Caki2 (cell line): ENCODE measurements at regions not wholly inside any gene's neighbourhood (a gene's known extent, or its start where the extent isn't known, plus 50 kb on each side); places are given as distances from the start of the nearest gene placed in this dataset.
A peak's percentile ranks its signal among the peaks of the same experiment; 100 is the strongest.

ENCODE experiments used
- DNase-seq: peaks from one replicate; pipeline ENCODE4 v3.0.0-alpha.2; 2015; ENCODE audit warnings: low read depth
- in situ Hi-C: cut with HindIII; loops from 2 replicates; pipeline ENCODE4 v1.10.0; 2016; ENCODE audit warnings: low sequenced_read_pairs, low pct_unique_long_range_greater_than_20kb, mixed read lengths

GRCh38 chr13:89550938-89551337 lies 1796.5 kb upstream of the MIR17HG start:
- DNase-seq: no peak
- in situ Hi-C loops: no loop called here

DNA sequence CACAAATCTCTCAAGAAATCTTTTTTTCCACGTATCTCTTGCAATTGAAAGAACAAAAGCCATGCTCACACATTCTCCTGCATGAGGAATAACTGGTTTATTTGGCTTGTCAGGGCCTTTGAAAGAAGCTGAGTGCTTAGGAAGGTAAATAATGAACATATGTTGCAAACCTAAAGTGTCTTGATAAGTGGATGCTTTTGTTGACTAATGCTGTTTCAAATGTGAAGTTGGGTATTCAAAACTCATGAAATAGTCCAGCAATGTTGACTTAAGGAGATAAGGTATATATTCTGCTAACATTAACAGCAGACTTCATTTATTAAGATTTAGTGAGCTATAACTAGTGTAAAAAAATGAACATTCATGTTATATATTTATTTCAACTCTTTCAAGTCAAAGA lies 1792.7 kb upstream of the MIR17HG start:
- in situ Hi-C loops: no loop called here
- DNase-seq: no peak

- DNase-seq: no peak
- in situ Hi-C loops: no loop called here
These were observed 1781.9 kb upstream of the MIR17HG start for GRCh38 chr13:89565476-89566100.

DNA sequence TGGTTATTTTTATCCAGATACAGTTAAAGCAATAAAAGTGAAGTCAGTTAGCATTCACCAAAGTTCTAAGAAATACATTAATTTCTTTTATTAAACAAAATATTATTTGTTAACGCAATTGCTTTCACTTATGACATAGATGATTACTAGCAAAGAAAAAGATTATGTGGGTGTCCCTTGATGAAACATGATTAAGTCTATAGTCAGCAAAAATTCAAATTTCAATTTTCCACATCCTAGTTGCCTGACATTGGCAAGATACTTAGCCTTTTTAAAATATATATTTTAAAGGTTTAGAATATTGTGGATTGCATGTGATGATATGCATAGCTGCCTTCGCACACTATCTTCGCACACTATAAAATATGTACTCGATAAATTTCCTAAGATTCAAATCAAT lies 1780.5 kb upstream of the MIR17HG start:
- no peak for DNase-seq
- in situ Hi-C loops: no loop called here

- no peak for DNase-seq
- in situ Hi-C loops: no loop called here
These were observed 1779.2 kb upstream of the MIR17HG start for GRCh38 chr13:89568276-89568675.

- DNase-seq: no peak
- in situ Hi-C loops: no loop called here
These were observed 1778.7 kb upstream of the MIR17HG start for GRCh38 chr13:89568746-89569145.

GRCh38 chr13:89571676-89572075 lies 1775.8 kb upstream of the MIR17HG start:
- in situ Hi-C loops: no loop called here

DNA sequence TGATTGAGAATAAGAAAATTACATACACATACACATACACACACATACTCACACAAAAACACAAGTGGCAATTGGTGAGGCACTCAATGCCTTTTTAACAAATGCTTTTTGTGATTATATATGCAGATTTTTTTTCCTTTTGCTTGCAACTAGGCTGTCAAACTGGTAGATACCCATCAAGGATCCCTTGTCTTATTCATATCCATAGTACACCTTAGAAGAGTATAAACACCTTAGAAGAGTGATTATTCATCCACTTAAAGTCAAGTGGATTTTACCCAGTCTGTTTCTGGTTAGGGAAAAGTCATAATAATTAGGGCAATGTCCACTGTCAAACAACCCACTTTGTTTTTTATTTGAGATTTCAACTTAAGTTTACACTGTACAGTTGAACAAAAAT lies 1773.4 kb upstream of the MIR17HG start:
- in situ Hi-C loops: no loop called here
- no peak for DNase-seq

More at GRCh38 chr13:89571676-89572075, 1775.8 kb upstream of the MIR17HG start:
- no peak for DNase-seq

DNA sequence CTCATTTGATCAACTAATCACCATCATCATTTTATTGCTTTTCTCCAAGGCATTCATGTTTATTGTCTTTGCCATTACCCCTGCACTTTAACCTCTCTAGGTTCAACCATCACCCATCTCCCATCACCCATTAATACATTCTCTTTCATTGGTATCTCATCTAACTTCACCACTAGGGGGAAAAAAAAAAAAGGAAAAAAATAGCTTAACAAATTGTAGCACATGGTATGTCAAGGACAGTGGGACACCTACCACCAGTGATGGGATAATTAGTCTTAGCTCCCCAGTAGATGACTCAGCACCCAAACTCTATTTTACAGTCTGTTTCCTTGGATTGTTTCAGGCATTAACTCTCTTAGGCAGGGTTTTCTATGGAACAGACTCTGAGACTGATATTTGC lies 1770.2 kb upstream of the MIR17HG start:
- in situ Hi-C loops: no loop called here
- no peak for DNase-seq

- in situ Hi-C loops: no loop called here
- no peak for DNase-seq
These were observed 1763.3 kb upstream of the MIR17HG start for GRCh38 chr13:89584058-89584620.

DNA sequence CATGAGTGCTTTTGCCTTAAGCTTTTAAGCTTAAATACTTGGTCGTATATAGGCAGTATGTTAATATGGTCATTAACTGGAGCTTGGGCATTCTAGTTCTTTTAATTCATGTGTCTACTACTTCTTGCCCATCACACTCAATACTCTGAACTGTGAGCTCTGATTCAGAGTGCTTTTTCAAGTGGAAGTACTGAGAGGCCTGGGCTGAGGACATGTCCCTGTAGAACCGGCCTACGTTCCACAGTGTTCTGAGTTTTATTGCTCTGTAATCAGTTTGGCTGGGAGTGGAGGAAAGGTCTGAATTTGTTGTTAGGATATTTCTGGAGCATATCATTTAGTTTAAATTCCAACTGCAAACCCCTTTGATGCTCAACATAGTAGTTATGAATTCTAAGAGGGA lies 1744.8 kb upstream of the MIR17HG start:
- no peak for DNase-seq
- in situ Hi-C loops: no loop called here

DNA sequence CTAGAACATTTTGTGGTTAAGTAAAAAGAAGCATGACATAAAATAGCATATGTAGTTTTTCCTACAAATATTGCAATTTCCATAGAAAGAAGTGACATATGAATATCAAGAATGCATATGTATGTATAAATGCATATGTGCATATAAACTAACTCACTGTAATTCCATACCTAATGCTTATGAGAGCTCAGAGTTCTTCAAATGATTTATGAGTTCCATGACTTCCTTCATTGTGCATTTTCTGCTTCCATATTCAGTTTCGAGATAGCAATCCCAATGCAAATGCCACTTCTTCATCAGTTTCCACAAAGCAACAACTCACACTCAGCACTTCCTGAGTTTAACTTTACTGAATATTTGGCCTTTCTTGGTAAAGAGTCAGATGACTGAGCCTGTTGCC lies 1744.3 kb upstream of the MIR17HG start:
- no peak for DNase-seq
- in situ Hi-C loops: no loop called here

DNA sequence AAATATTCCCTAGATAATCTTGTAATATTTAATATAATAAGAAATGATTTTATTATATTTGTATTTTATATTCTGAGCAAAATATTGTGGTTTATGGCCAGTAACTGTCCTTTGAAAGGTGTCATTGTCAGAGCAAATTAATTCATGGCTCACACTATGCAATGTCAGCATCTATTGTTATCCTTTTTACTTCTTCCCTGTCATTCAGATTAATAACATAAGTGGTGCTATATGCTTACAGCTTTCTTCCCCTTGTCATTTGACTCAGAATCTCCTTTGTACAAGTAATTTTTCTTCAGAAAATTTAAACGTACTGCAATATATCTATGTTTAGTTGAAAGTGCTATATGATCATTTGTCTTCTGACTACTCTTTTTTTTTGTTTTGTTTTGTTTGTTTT lies 1738.2 kb upstream of the MIR17HG start:
- DNase-seq: no peak
- in situ Hi-C loops: no loop called here

DNA sequence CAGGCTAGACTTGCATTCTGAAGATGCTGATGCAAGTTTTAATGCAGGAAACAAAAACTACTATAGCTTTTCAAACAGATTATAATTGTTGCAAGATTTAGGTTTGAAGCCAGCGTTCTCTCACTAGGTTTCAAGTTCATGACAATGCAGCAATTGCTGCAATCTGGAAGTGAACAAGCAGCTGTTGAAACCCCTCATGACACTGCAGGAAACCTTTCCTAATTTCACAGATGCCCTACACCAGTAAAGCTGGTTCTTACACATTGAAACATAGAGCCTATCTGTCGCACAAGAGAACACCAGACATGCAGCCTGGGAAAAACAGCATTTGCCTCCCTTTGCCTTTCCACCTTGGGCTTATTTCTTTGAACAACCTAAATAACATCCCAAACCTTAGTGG lies 1737.2 kb upstream of the MIR17HG start:
- in situ Hi-C loops: no loop called here
- no peak for DNase-seq

- in situ Hi-C loops: no loop called here
- no peak for DNase-seq
These were observed 1736.6 kb upstream of the MIR17HG start for GRCh38 chr13:89610881-89611280.

DNA sequence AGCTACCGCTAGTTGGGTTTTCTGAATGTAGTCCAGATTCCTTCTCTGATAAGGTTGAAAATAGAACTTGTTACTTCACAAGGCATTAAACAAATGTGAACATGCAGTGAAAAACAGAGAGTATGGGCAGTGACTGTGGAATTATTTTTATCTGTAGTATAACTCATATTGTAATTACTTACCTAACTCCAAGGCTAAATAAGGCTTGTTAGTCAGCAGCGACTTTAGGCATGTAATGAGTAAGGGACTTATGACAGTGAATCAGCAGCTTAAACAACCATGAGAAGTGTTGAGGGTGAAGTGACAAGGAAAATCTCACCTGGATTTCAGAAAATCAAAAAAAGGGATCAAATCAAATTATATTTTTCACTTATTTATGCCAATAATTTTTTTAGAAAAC lies 1719.5 kb upstream of the MIR17HG start:
- in situ Hi-C loops: no loop called here
- DNase-seq: peak; percentile 40

- in situ Hi-C loops: no loop called here
- DNase-seq: no peak
These were observed 1718.9 kb upstream of the MIR17HG start for GRCh38 chr13:89628567-89628966.

- in situ Hi-C loops: no loop called here
- DNase-seq: no peak
These were observed 1697.3 kb upstream of the MIR17HG start for GRCh38 chr13:89650226-89650625.

GRCh38 chr13:89660752-89661151 lies 1686.7 kb upstream of the MIR17HG start:
- DNase-seq: no peak
- in situ Hi-C loops: no loop called here

GRCh38 chr13:89673789-89674311 lies 1673.6 kb upstream of the MIR17HG start:
- no peak for DNase-seq
- in situ Hi-C loops: no loop called here
